A549 (cell line): ENCODE measurements at regions not wholly inside any gene's neighbourhood (a gene's known extent, or its start where the extent isn't known, plus 50 kb on each side); places are given as distances from the start of the nearest gene placed in this dataset.
A peak's percentile ranks its signal among the peaks of the same experiment; 100 is the strongest.

ENCODE experiments used
- ATAC-seq, 2 experiments: fragments of 200-7000 bp in 1 of 2; fragments of >200 bp in 1 of 2; cut with Nextera tagmentation in 1 of 2; cut with Tn5 transposase in 1 of 2; 3 replicates each; pipeline versions ENCODE4 v1.8.0 to v1.9.1; 2018 to 2020; ENCODE audit warnings: mild to moderate bottlenecking in 1 of 2, moderate library complexity in 1 of 2
- CTCF ChIA-PET: fragments of 300-600 bp; sonication (Branson Sonifier 250); formaldehyde crosslinking; extraction: SDS; loops from one replicate; lab custom pipeline; 2021; ENCODE audit warnings: antibody characterized with exemption, inconsistent platforms; lab: Yijun Ruan, JAX
- POLR2A ChIA-PET: fragments of 350-600 bp; formaldehyde crosslinking; extraction: SDS; loops from one replicate; lab custom pipeline; 2021; ENCODE audit warnings: antibody characterized with exemption, inconsistent platforms; lab: Yijun Ruan, JAX
- DNase-seq, 2 experiments: peaks; one replicate each; pipeline versions ENCODE4 v3.0.0 to v3.0.0-alpha.2; 2011 to 2016; ENCODE audit warnings: low read depth in 1 of 2, low spot score in 1 of 2
- FAIRE-seq: peaks from 2 replicates; lab custom pipeline; 2011; peaks lifted over from hg19 to GRCh38; lab: Jason Lieb, UNC
- H3K27ac ChIP-seq, 2 experiments: fragments of >200 bp; sonication (Bioruptor Twin); formaldehyde crosslinking; 3 replicates each; pipeline ENCODE4 v1.5.1; 2016 to 2017
- H3K4me1 ChIP-seq: fragments of >200 bp; sonication (Bioruptor Twin); formaldehyde crosslinking; 3 replicates; pipeline ENCODE4 v1.6.1; 2016
- H3K4me2 ChIP-seq: fragments of >200 bp; sonication (Bioruptor Twin); formaldehyde crosslinking; 3 replicates; pipeline ENCODE4 v1.6.1; 2016
- H3K4me3 ChIP-seq: fragments of >200 bp; sonication (Bioruptor Twin); formaldehyde crosslinking; 3 replicates; pipeline ENCODE4 v1.5.1; 2016
- H3K9me3 ChIP-seq: fragments of >200 bp; sonication (Bioruptor Twin); formaldehyde crosslinking; 3 replicates; pipeline ENCODE4 v1.6.1; 2016
- ATOH8 ChIP-seq: fragments of 250-450 bp; sonication (Bioruptor Pico); IDR thresholded peaks from 2 replicates; pipeline ENCODE4 v1.5.0; 2020; ENCODE audit warnings: low read depth, mild to moderate bottlenecking, moderate library complexity
- BCL3 ChIP-seq: fragments of >200 bp; sonication (Bioruptor Twin); formaldehyde crosslinking; IDR thresholded peaks from 3 replicates; pipeline ENCODE4 v1.6.1; 2016
- CBX8 ChIP-seq: fragments of 200-600 bp; sonication (generic); IDR thresholded peaks from 2 replicates; pipeline ENCODE4 v1.6.1; 2016
- E2F6 ChIP-seq: IDR thresholded peaks from 2 replicates; pipeline ENCODE4 v1.6.1; 2012; ENCODE audit warnings: low read depth, borderline replicate concordance
- ELK1 ChIP-seq: fragments of 150-350 bp; IDR thresholded peaks from 2 replicates; pipeline ENCODE4 v1.6.1; 2014; ENCODE audit warnings: low read depth, mild to moderate bottlenecking, low read length
- FOSB ChIP-seq: fragments of 250-450 bp; sonication (Bioruptor Pico); IDR thresholded peaks from 2 replicates; pipeline ENCODE4 v1.5.0; 2020; ENCODE audit warnings: mild to moderate bottlenecking, moderate library complexity
- FOXS1 ChIP-seq: fragments of 250-450 bp; sonication (Bioruptor Pico); IDR thresholded peaks from 2 replicates; pipeline ENCODE4 v1.5.0; 2020; ENCODE audit warnings: mild to moderate bottlenecking, moderate library complexity
- HDAC2 ChIP-seq: fragments of 200-600 bp; sonication (generic); IDR thresholded peaks from 2 replicates; pipeline ENCODE4 v1.6.1; 2016
- HES2 ChIP-seq: fragments of >200 bp; sonication (Bioruptor Twin); formaldehyde crosslinking; IDR thresholded peaks from 2 replicates; pipeline ENCODE4 v1.6.1; 2016
- HOXB5 ChIP-seq: fragments of 250-450 bp; sonication (Bioruptor Pico); IDR thresholded peaks from 2 replicates; pipeline ENCODE4 v1.5.0; 2020; ENCODE audit warnings: mild to moderate bottlenecking, moderate library complexity
- JUN ChIP-seq, 2 experiments: fragments of >200 bp; sonication (Bioruptor Twin); formaldehyde crosslinking; IDR thresholded peaks; 2 replicates in 1 of 2; 3 replicates in 1 of 2; pipeline ENCODE4 v1.6.1; 2016 to 2017
- KDM5A ChIP-seq: fragments of 200-600 bp; sonication (generic); IDR thresholded peaks from 2 replicates; pipeline ENCODE4 v1.6.1; 2016; ENCODE audit warnings: antibody characterized with exemption, mild to moderate bottlenecking
- MAFK ChIP-seq: fragments of 450-650 bp; IDR thresholded peaks from 2 replicates; pipeline ENCODE4 v1.6.1; 2014; ENCODE audit not compliant: partially characterized antibody
- MYC ChIP-seq: IDR thresholded peaks from 2 replicates; pipeline ENCODE4 v1.6.1; 2012; ENCODE audit warnings: mild to moderate bottlenecking, inconsistent platforms, low read length, improper control_type of control experiment, borderline replicate concordance
- NFE2L2 ChIP-seq: fragments of 150-350 bp; conservative IDR thresholded peaks from 2 replicates; pipeline ENCODE4 v1.6.1; 2014; ENCODE audit warnings: low read length
- NPAS2 ChIP-seq: fragments of 250-450 bp; sonication (Bioruptor Pico); IDR thresholded peaks from 2 replicates; pipeline ENCODE4 v1.8.0; 2022; ENCODE audit warnings: mild to moderate bottlenecking, moderate library complexity, borderline replicate concordance
- PHF8 ChIP-seq: fragments of 200-600 bp; sonication (generic); IDR thresholded peaks from 2 replicates; pipeline ENCODE4 v1.6.1; 2016; ENCODE audit warnings: low read depth, mild to moderate bottlenecking, antibody characterized with exemption, moderate library complexity, borderline replicate concordance
- POLR2A ChIP-seq: IDR thresholded peaks from 2 replicates; pipeline ENCODE4 v1.6.1; 2012; ENCODE audit warnings: mild to moderate bottlenecking, low read length
- RAD21 ChIP-seq, 2 experiments: fragments of >200 bp in 1 of 2; sonication (Bioruptor Twin) in 1 of 2; formaldehyde crosslinking in 1 of 2; IDR thresholded peaks in 1 of 2; conservative IDR thresholded peaks in 1 of 2; 2 replicates in 1 of 2; 3 replicates in 1 of 2; pipeline ENCODE4 v1.6.1; 2012 to 2018; ENCODE audit warnings: inconsistent platforms in 1 of 2
- RCOR1 ChIP-seq: fragments of 150-350 bp; IDR thresholded peaks from 2 replicates; pipeline ENCODE4 v1.6.1; 2014; ENCODE audit warnings: antibody characterized with exemption, low read length, low read depth
- RNF2 ChIP-seq: fragments of 200-600 bp; sonication (generic); IDR thresholded peaks from 2 replicates; pipeline ENCODE4 v1.6.1; 2016; ENCODE audit warnings: low read depth, mild to moderate bottlenecking, antibody characterized with exemption, moderate library complexity, borderline replicate concordance
- SREBF2 ChIP-seq: fragments of 450-650 bp; IDR thresholded peaks from 2 replicates; pipeline ENCODE4 v1.6.1; 2014; ENCODE audit warnings: mild to moderate bottlenecking, moderate library complexity
- ZNF302 ChIP-seq: fragments of 250-450 bp; sonication (Bioruptor Pico); IDR thresholded peaks from 2 replicates; pipeline ENCODE4 v1.9.0; 2021; ENCODE audit warnings: inconsistent platforms, mild to moderate bottlenecking, moderate library complexity
- ZSCAN20 ChIP-seq: fragments of 250-450 bp; sonication (Bioruptor Pico); IDR thresholded peaks from 2 replicates; pipeline ENCODE4 v1.8.0; 2022; ENCODE audit warnings: mild to moderate bottlenecking, moderate library complexity
- WGBS: methylation state at CpG from one replicate; pipeline ENCODE4 v1.1.6; 2017; ENCODE audit errors: missing lambda C conversion rate; 5-methylcytosine and 5-hydroxymethylcytosine counted together

- Histone ChIP-seq H3K9me3 (no peaks in the 10 kb centered on the region), H3K27ac (no peak overlapping the region), H3K4me2 (no peak overlapping the region), H3K4me3 (no peak overlapping the region), H3K4me1 (no peaks in the 10 kb centered on the region)
- peak in 1 of 2 experiments; percentile 42; a peak in 1 of 6 replicates for ATAC-seq
- no peak for DNase-seq
- FAIRE-seq, result no peak
- 53% methylated on average over 13 of the region's 13 CpGs for WGBS
- ChIA-PET POLR2A (no interaction called here), CTCF (no interaction called here)
- TF ChIP-seq MYC, result no peak
- TF ChIP-seq HES2, result no peak
- no peak for TF ChIP-seq BCL3
- no peak for TF ChIP-seq RAD21 (conservative IDR thresholded peaks at IDR 0.05 in 1 of 2, IDR thresholded peaks at IDR 0.05 in 1 of 2)
- TF ChIP-seq ZNF302 (CRISPR knock-in tag), result no peak
- TF ChIP-seq NPAS2, result no peak
- no peak for TF ChIP-seq FOSB (CRISPR knock-in tag)
- no peak for TF ChIP-seq PHF8
- TF ChIP-seq ATOH8 (CRISPR knock-in tag), result no peak
- no peak for TF ChIP-seq CBX8
Measured at GRCh38 chr5:2015124-2015848, 132.6 kb upstream of the IRX4 start.

- FAIRE-seq (no peak), DNase-seq (no peak), ATAC-seq (no peak)
- Histone ChIP-seq H3K4me1 (no peaks in the 10 kb centered on the region), H3K27ac (no peak overlapping the region), H3K4me3 (no peak overlapping the region), H3K9me3 (no peaks in the 10 kb centered on the region), H3K4me2 (no peak overlapping the region)
- WGBS, result 30% methylated on average over 12 of the region's 12 CpGs
- ChIA-PET CTCF (no interaction called here), POLR2A (no interaction called here)
- TF ChIP-seq RCOR1, result no peak
- no peak for TF ChIP-seq KDM5A
- no peak for TF ChIP-seq E2F6
- TF ChIP-seq NFE2L2, result no peak
- TF ChIP-seq JUN (IDR thresholded peaks at IDR 0.05), result no peak
- TF ChIP-seq HDAC2, result no peak
- no peak for TF ChIP-seq HOXB5
- no peak for TF ChIP-seq RNF2
- TF ChIP-seq MAFK, result no peak
Measured at GRCh38 chr5:2014058-2014610, 131.4 kb upstream of the IRX4 start.

GRCh38 chr5:2013301-2014057 is 130.8 kb upstream of the IRX4 start:
- Histone ChIP-seq H3K4me1 (no peaks in the 10 kb centered on the region), H3K9me3 (no peaks in the 10 kb centered on the region), H3K4me2 (no peak overlapping the region), H3K4me3 (no peak overlapping the region), H3K27ac (no peak overlapping the region)
- no peak for DNase-seq
- 44% methylated on average over 17 of the region's 18 CpGs for WGBS
- ChIA-PET CTCF (no interaction called here), POLR2A (no interaction called here)
- FAIRE-seq, result no peak
- ATAC-seq, result no peak
- TF ChIP-seq POLR2A, result no peak
- TF ChIP-seq FOXS1 (CRISPR knock-in tag), result no peak
- no peak for TF ChIP-seq ELK1
- no peak for TF ChIP-seq SREBF2
- TF ChIP-seq ZSCAN20, result no peak
- no peak for TF ChIP-seq RAD21 (conservative IDR thresholded peaks at IDR 0.05 in 1 of 2, IDR thresholded peaks at IDR 0.05 in 1 of 2)
